Left forelimb (tissue), 1 donor: ENCODE measurements at regions not wholly inside any gene's neighbourhood (a gene's known extent, or its start where the extent isn't known, plus 50 kb on each side); places are given as distances from the start of the nearest gene placed in this dataset.

Experiments
- DNase-seq: peaks from one replicate; pipeline ENCODE4 v3.0.0-alpha.2; 2018; ENCODE audit warnings: low spot score

DNA sequence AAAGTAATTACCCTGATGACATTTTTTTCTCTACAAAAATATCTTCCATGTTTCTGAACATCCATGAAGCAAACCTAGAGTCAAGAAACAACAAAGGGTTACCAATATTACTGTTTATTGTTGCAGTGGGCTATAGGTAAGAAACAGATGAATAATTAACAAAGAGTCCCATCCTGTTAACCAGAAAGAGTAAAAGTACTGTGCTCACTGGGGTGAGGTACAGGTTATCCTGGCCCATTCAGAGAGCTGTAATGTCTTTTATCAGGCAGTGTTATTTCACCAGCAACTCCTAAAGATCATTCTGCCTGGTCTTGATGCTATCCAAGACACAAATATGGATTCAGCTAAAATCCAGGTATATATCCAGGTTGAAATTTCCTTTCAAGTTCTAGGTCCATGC, 754.9 kb downstream of the SATB2 start:
- no peak for DNase-seq

DNA sequence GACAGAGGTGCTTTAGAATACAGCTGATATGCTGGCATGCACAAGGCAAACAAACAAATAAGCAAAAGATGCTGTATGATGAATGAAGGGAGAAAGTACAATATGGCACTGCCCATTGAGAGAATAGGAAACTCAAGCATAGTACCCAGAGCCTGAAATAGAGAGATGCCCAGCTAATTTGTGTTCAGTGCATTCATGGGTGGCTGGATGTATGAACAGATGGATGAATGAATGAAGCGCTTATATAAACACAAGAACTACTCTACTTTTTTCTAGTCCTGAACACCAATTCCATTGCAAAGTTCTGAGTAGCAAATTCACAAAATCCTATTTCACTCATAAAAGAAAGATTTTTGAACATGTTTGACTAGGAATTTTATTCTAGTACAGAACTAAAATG, 756.3 kb downstream of the SATB2 start:
- no peak for DNase-seq

DNA sequence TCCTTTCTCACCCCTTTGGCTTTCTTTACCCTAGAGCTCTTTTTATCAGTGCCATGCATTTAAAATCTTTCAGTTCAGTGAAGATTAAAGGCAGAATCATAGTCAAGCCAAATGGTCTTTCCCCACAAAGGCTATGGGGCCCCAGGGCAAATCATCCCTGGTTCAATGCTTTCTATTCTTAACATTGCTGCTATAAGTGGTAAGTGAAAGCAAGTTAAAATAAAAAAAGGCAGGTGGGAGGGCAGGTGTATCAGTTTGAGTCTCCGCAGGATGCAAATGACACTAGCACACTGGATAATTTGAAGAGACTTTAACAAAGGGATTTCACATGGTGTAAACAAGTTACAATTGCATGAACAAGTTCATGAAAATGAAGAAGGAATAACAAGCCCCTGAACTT, 757.4 kb downstream of the SATB2 start:
- DNase-seq = no peak

DNA sequence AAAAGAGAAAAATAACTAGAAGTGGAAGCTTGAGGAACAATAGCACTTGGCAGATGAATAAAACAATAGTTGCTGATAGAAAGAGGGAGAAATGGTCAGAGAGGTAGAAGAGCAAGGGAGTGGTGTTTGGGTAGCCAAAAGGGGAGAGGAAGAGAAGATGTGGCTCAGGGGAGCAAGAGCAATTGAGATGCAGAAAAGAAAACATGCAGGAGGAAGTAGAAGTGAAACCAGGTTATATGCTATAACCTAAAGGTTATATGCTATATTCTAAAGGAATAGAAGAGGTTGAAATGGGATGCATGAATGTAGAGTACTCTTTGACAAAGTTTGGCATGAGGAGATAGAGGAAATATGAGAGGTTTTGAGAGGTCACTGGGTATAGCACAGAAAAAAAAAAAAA, 759.5 kb downstream of the SATB2 start:
- DNase-seq = no peak

DNA sequence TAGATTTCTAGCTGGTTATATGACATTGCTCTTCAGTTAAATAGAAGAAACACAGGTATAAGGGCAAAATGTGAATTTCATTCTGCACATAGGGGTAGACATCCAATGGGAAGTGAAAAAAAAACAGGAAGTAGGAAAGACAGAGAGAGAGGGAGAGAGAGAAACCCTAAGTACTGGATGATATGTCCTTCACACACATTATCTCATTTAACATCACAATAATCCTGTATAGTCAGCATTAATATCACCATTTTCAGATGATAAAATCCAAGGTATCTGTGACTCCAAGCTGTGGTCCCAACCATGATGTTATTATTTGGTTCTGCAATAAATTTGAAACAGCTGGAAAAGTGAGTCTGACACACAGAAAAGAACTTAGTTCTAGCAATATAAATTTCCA, 759.9 kb downstream of the SATB2 start:
- no peak for DNase-seq

DNA sequence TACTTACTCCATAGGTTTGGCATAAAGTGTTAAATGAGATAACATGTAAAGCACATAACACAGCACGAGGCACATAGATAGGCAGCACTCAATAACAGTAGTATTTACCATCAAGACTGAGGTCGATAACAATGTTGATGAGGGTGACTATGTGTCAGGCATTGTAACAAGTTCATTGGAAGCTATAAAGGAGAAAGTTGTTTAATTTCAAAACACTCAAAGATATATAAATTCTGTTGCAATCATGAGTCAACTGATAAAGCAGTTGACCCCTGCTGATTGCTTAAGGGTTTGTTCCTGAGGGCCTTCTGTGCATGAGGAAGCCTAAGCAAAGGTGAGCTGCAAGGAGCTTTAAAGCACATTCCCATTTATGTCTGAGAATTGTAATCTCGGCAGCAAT, 760.5 kb downstream of the SATB2 start:
- no peak for DNase-seq

DNA sequence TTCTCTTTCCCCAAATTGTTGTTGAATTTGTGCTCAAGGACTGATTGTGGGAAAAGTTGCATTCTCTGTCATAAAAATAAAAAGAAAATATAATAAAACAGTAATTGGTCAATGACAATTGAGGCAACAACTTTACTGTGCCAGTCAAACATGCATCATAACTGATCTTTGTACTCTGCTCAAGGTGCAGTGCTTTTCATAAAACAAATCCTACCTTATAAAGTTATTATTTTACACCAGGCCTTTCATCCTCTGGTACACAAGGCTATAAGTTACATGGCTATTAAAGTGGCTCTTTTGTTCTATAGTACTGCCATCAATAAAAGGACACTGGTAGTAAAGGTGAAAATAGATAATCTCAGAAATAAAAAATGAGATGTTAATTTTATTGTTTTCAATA, 761.9 kb downstream of the SATB2 start:
- no peak for DNase-seq

GRCh38 chr2:198692907-198693510, 764.7 kb downstream of the SATB2 start:
- no peak for DNase-seq

GRCh38 chr2:198691236-198691635, 766.5 kb downstream of the SATB2 start:
- DNase-seq = no peak

- no peak for DNase-seq
Measured at GRCh38 chr2:198664321-198664720, 793.4 kb downstream of the SATB2 start.

DNA sequence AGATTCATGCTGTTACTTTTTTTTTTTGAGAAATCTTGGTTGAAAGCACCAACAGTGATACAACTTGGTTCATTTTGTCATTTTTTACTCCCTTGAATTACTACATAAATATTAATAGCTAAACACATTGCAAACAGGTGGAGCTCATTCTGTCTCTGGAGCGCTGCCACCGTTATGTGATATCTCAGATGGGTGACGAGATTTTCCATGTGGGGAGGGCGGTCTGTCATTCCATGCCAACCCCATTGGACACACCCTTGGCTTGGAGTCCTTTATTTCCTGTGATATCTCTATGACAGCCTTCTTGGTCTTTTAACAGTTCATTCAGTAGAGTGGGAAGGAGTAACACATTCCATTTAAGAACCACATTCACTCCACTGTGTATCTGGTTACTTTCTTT, 794.8 kb downstream of the SATB2 start:
- DNase-seq = no peak

DNA sequence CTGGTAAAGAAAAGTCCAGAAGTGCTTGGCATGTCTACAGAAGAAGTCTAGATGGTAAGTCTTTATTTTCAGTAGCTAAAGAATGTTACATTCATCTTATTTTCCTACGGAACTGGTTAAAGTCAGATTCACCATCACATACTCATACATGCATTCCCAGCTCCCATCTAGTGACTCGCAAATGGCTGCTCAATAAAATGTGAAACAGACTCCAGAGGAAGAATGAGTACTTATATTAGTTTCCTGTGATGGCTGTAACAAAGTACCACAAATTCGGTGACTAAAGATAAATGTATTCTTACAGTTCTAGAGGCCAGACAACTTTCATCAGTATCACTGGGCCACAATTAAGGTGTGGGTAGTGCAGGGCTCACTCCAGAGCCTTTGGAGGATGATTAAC, 797.2 kb downstream of the SATB2 start:
- DNase-seq = no peak

GRCh38 chr2:198659096-198659870, 798.5 kb downstream of the SATB2 start:
- DNase-seq = no peak

- DNase-seq = no peak
Measured at GRCh38 chr2:198657512-198658121, 800.1 kb downstream of the SATB2 start.

DNA sequence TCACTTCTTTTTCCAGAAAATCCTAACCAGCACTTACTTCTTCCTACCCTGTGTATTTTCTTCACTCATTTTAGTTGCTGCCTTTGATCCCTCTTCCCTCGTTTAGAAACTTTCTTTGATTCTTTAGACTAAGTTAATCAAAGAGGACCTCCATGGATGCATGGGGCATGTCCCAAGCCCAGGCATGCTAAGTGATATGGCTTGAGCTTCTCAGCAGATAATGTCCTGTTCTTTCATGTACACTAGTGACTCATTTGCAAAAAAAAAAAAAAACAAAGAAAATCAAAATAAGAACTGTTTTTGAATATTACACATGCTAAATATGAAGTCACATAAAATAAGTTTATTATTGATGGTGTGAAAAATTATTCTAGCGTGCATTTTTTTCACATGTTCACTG, 800.9 kb downstream of the SATB2 start:
- no peak for DNase-seq

DNA sequence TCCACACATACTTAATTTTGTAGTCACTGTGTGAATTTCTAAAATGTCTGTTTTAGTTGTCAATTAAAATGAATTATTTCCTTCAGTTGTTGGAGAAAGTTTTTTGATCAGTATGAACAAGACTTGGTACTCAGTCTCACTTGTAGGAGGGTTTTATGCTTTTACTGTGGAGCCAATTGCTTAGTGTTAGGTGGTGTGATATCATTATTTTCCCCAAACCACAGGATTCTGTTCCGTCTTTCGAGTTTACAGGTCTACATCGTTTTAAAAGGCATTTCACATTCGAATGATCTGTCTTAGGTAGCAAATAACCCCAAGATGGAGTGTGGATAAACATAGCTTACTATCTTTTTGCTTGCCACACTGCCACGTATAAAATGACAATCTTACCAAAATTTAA, 803.1 kb downstream of the SATB2 start:
- DNase-seq = no peak

DNA sequence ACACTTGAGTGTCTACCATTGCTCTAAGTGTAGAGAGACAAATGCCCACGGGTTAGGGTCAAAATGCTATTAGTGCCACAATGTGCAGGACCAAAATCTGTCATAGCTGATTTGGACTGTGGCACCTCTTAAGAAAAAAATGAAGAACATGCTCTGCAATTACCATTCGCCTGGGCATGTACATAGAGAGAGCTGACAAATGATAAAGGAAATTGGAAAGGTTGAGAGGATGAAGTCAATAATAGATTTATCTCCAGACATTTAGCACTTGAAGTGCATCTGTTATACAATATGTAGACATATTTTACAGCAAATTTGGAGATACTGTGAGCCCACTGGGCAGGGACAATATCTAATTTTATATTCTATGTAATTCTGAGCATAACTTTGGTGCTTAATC, 804.4 kb downstream of the SATB2 start:
- no peak for DNase-seq

DNA sequence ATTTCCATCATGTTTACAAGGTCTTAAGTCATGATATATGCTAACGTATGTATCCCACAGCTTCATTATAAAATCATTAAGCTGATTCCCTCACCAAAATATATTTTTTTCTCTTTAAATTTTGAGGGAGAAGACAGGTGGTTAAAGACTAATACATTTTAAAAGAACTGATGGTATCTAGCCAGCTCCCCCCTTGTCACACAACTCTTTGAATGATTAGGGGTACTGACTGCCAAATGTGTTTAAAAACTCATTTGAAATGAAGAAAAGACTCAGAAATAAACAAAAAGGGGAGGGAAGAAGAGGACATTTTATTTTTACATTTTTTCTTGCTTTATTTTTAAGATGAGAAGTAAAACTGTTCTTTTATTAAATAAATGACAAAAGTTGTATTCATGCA, 805.3 kb downstream of the SATB2 start:
- DNase-seq = no peak

- no peak for DNase-seq
Measured at GRCh38 chr2:198645816-198646215, 811.9 kb downstream of the SATB2 start.

DNA sequence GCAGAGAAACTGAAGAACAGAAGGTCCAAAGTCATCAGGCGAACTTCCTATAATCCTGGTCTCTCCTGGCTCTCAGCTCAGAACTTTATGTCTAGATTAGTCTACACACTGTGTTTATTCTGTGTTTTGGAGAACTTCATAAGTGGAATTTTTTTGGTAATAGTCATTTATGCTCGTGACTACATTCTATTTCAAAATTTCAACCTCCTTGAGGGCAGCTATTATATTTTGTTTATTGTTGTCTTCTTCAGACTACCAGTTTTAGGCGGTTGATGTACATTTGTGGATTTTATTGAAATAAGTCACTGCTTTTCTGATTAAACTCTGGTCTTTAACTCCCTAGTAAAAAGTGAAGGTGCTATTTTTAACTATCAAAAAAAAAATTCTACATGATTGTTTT, 816.6 kb downstream of the SATB2 start:
- no peak for DNase-seq

- no peak for DNase-seq
Measured at GRCh38 chr2:198640463-198640862, 817.3 kb downstream of the SATB2 start.

- no peak for DNase-seq
Measured at GRCh38 chr2:198639580-198639979, 818.2 kb downstream of the SATB2 start.

DNA sequence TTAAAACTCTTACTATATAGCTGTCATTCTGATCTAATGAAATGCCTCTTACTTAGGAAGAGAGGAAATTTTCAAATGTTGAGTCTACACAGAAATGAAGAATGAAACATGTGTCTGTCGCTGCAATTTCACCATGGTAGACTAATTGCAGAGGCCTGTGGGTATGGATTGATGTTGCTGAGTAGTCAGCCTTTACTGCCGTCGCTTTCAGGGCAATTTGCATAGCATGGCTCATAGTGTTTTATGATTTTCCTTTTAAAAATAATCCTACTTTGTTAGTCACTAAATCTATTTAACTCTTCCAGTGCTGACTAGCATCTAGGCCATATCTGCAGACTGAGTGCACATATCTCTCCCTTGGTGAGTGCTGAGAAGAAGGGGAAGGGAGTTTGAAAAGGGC, 819.2 kb downstream of the SATB2 start:
- DNase-seq = no peak

GRCh38 chr2:198630384-198630783, 826.0 kb downstream of the PLCL1 start:
- DNase-seq = no peak
